ENCODE measurements at regions not wholly inside any gene's neighbourhood (a gene's known extent, or its start where the extent isn't known, plus 50 kb on each side); places are given as distances from the start of the nearest gene placed in this dataset.

GRCh38 chr5:152151940-152152339 lies 227.3 kb upstream of the GLRA1 start:
- TF ChIP-seq CTCF (conservative IDR thresholded peaks at IDR 0.05 in 1 of 2, IDR thresholded peaks at IDR 0.05 in 1 of 2; ENCODE audit: low read depth in 1 of 2, low read length in 2 of 2) (no peak), EZH2 (IDR thresholded peaks at IDR 0.05; ENCODE audit: low read length, missing control alignments) (no peak)

Measured in fibroblast of lung (primary cell).